ENCODE measurements at regions not wholly inside any gene's neighbourhood (a gene's known extent, or its start where the extent isn't known, plus 50 kb on each side); places are given as distances from the start of the nearest gene placed in this dataset.

DNA sequence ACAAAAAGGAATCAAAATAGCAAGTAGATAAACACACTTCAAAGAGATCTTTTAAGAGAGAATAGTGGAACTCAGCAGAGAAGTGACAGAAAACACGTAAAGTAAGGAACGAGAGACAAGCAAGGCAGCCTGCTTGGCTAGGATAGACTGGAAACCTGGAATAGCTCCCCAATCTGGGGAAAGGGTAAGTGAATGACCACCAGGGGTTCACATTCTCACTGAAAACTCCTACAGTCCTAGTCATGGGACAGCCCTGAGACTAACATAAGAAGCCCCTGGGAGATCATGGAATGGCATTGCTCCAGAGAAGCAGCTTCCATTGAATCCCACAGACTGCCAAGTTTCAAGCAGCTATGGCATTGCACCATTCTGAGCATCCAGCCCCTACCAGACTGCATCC, 363.6 kb upstream of the ARPP21 start:
- Histone ChIP-seq H3K27me3 (ENCODE audit: low read length) (no peaks in the 10 kb centered on the region), H3K4me3 (ENCODE audit: insufficient read depth, low read length, poor library complexity, severe bottlenecking) (no peak overlapping the region), H3K9me2 (replicated peaks; ENCODE audit: insufficient read depth, low read length) (no peaks in the 10 kb centered on the region), H3F3A (ENCODE audit: insufficient read depth) (no peaks in the 10 kb centered on the region), H3K79me2 (ENCODE audit: insufficient read depth, low read length) (no peaks in the 10 kb centered on the region), H4K20me1 (ENCODE audit: low read depth, low read length) (no peaks in the 10 kb centered on the region), H3K36me3 (ENCODE audit: low read length) (no peaks in the 10 kb centered on the region), H3K4me2 (ENCODE audit: low read depth, low read length, poor library complexity, severe bottlenecking) (no peak overlapping the region), H3K27ac (ENCODE audit: low read depth, low read length) (no peak overlapping the region), H2AFZ (ENCODE audit: low read depth, low read length, severe bottlenecking) (no peak overlapping the region), H3K9ac (ENCODE audit: low read length) (no peak overlapping the region), H3K9me3 (ENCODE audit: insufficient read depth, low read length) (no peaks in the 10 kb centered on the region)
- TF ChIP-seq, protein P1, sequence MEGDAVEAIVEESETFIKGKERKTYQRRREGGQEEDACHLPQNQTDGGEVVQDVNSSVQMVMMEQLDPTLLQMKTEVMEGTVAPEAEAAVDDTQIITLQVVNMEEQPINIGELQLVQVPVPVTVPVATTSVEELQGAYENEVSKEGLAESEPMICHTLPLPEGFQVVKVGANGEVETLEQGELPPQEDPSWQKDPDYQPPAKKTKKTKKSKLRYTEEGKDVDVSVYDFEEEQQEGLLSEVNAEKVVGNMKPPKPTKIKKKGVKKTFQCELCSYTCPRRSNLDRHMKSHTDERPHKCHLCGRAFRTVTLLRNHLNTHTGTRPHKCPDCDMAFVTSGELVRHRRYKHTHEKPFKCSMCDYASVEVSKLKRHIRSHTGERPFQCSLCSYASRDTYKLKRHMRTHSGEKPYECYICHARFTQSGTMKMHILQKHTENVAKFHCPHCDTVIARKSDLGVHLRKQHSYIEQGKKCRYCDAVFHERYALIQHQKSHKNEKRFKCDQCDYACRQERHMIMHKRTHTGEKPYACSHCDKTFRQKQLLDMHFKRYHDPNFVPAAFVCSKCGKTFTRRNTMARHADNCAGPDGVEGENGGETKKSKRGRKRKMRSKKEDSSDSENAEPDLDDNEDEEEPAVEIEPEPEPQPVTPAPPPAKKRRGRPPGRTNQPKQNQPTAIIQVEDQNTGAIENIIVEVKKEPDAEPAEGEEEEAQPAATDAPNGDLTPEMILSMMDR (IDR thresholded peaks at IDR 0.05; ENCODE audit: insufficient read depth, low read length, poor library complexity, severe bottlenecking): no peak
- no peak for TF ChIP-seq EZH2phosphoT487 (conservative IDR thresholded peaks at IDR 0.05; ENCODE audit: low read length)

DNA sequence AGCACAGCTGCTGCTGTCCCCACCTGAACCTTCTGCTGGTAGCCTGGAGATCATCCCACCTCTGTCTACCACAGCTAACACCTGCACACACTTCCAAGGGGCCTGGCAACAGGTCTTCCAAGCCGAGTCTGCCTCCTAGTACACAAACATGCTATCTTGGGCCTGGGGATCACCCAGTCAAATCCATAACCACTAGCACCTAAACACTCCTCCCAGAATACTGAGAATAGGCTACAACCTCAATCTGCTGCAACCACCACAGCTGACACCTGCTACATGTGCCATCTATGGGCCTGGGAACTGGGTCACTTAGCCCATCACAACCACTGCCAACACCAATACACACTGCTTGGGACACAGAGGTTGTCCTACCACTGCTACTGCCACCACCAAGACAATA, 362.8 kb upstream of the ARPP21 start:
- no peak overlapping the region for H2AFZ ChIP-seq (ENCODE audit: low read depth, low read length, severe bottlenecking)
- no peaks in the 10 kb centered on the region for H3K36me3 ChIP-seq (ENCODE audit: low read length)
- no peaks in the 10 kb centered on the region for H4K20me1 ChIP-seq (ENCODE audit: low read depth, low read length)
- H3K9me3 ChIP-seq (ENCODE audit: insufficient read depth, low read length): no peaks in the 10 kb centered on the region
- no peaks in the 10 kb centered on the region for H3K27me3 ChIP-seq (ENCODE audit: low read length)
- H3K27ac ChIP-seq (ENCODE audit: low read depth, low read length): no peak overlapping the region
- no peak overlapping the region for H3K4me2 ChIP-seq (ENCODE audit: low read depth, low read length, poor library complexity, severe bottlenecking)
- no peaks in the 10 kb centered on the region for H3K9me2 ChIP-seq (replicated peaks; ENCODE audit: insufficient read depth, low read length)
- no peak overlapping the region for H3K4me3 ChIP-seq (ENCODE audit: insufficient read depth, low read length, poor library complexity, severe bottlenecking)
- no peak overlapping the region for H3K9ac ChIP-seq (ENCODE audit: low read length)
- no peaks in the 10 kb centered on the region for H3F3A ChIP-seq (ENCODE audit: insufficient read depth)
- H3K79me2 ChIP-seq (ENCODE audit: insufficient read depth, low read length): no peaks in the 10 kb centered on the region
- TF ChIP-seq EZH2phosphoT487 (conservative IDR thresholded peaks at IDR 0.05; ENCODE audit: low read length): no peak
- TF ChIP-seq, protein P1 (IDR thresholded peaks at IDR 0.05; ENCODE audit: insufficient read depth, low read length, poor library complexity, severe bottlenecking): no peak

- Histone ChIP-seq H3K4me3 (ENCODE audit: insufficient read depth, low read length, poor library complexity, severe bottlenecking) (no peak overlapping the region), H3K4me2 (ENCODE audit: low read depth, low read length, poor library complexity, severe bottlenecking) (no peak overlapping the region), H3F3A (ENCODE audit: insufficient read depth) (no peaks in the 10 kb centered on the region), H2AFZ (ENCODE audit: low read depth, low read length, severe bottlenecking) (no peak overlapping the region), H3K9me2 (replicated peaks; ENCODE audit: insufficient read depth, low read length) (no peaks in the 10 kb centered on the region), H3K9ac (ENCODE audit: low read length) (no peak overlapping the region), H3K27me3 (ENCODE audit: low read length) (no peaks in the 10 kb centered on the region), H3K36me3 (ENCODE audit: low read length) (no peaks in the 10 kb centered on the region), H3K9me3 (ENCODE audit: insufficient read depth, low read length) (no peaks in the 10 kb centered on the region), H3K79me2 (ENCODE audit: insufficient read depth, low read length) (no peaks in the 10 kb centered on the region), H4K20me1 (ENCODE audit: low read depth, low read length) (no peaks in the 10 kb centered on the region), H3K27ac (ENCODE audit: low read depth, low read length) (no peak overlapping the region)
- TF ChIP-seq, protein P1 (IDR thresholded peaks at IDR 0.05; ENCODE audit: insufficient read depth, low read length, poor library complexity, severe bottlenecking): no peak
- no peak for TF ChIP-seq EZH2phosphoT487 (conservative IDR thresholded peaks at IDR 0.05; ENCODE audit: low read length)
These were observed 347.7 kb upstream of the ARPP21 start for GRCh38 chr3:35291471-35292236.
